ENCODE measurements at regions not wholly inside any gene's neighbourhood (a gene's known extent, or its start where the extent isn't known, plus 50 kb on each side); places are given as distances from the start of the nearest gene placed in this dataset.

GRCh38 chr3:11953350-11953749 lies 50.8 kb upstream of the SYN2 start:
- Histone ChIP-seq H2AFZ (ENCODE audit: low read length) (no peak overlapping the region), H3K79me2 (ENCODE audit: insufficient read depth, low read length) (no peaks in the 10 kb centered on the region), H3K4me2 (ENCODE audit: low read depth, low read length, poor library complexity, severe bottlenecking) (no peak overlapping the region), H4K20me1 (ENCODE audit: insufficient read depth, low read length, poor library complexity, severe bottlenecking) (no peaks in the 10 kb centered on the region), H3K9ac (ENCODE audit: low read depth, low read length, poor library complexity, severe bottlenecking) (no peak overlapping the region), H3K27me3 (ENCODE audit: insufficient read depth, low read length, poor library complexity, severe bottlenecking) (no peaks in the 10 kb centered on the region), H3K4me3 (ENCODE audit: low read length, poor library complexity, severe bottlenecking) (no peak overlapping the region), H3K9me2 (replicated peaks; ENCODE audit: low read depth, low read length) (no peaks in the 10 kb centered on the region), H3F3A (ENCODE audit: low read depth) (no peaks in the 10 kb centered on the region), H3K4me1 (ENCODE audit: insufficient read depth, low read length, poor library complexity, severe bottlenecking) (no peaks in the 10 kb centered on the region), H3K36me3 (ENCODE audit: insufficient read depth, low read length) (no peaks in the 10 kb centered on the region), H3K9me3 (ENCODE audit: insufficient read depth, low read depth, low read length) (no peaks in the 10 kb centered on the region)
- TF ChIP-seq EZH2phosphoT487 (IDR thresholded peaks at IDR 0.05; ENCODE audit: borderline replicate concordance) (no peak), CTCF (conservative IDR thresholded peaks at IDR 0.05; ENCODE audit: low read length) (no peak)

DNA sequence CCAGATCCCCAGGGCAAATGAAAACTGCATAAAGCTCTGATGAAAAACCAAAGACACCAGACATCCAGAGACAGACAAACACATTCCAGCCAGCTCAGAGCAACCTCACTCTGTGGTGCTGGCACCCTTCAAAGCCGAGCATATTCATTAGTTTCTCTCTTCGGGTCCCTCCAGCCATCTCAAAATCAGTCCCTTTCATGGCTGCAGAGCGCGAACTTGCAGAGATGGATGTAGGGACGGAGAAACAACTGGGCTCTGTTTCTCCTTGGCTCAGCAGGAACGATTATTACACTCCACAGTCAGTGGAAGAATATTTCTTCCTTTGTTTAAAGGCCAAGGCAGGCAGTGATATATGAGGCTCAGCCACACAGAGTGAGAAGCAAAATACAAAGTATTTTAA lies 50.4 kb upstream of the SYN2 start:
- Histone ChIP-seq H3K27me3 (ENCODE audit: insufficient read depth, low read length, poor library complexity, severe bottlenecking) (no peaks in the 10 kb centered on the region), H4K20me1 (ENCODE audit: insufficient read depth, low read length, poor library complexity, severe bottlenecking) (no peaks in the 10 kb centered on the region), H3K9me2 (replicated peaks; ENCODE audit: low read depth, low read length) (no peaks in the 10 kb centered on the region), H3F3A (ENCODE audit: low read depth) (no peaks in the 10 kb centered on the region), H3K4me1 (ENCODE audit: insufficient read depth, low read length, poor library complexity, severe bottlenecking) (no peaks in the 10 kb centered on the region), H2AFZ (ENCODE audit: low read length) (no peak overlapping the region), H3K4me3 (ENCODE audit: low read length, poor library complexity, severe bottlenecking) (no peak overlapping the region), H3K9ac (ENCODE audit: low read depth, low read length, poor library complexity, severe bottlenecking) (no peak overlapping the region), H3K36me3 (ENCODE audit: insufficient read depth, low read length) (no peaks in the 10 kb centered on the region), H3K9me3 (ENCODE audit: insufficient read depth, low read depth, low read length) (no peaks in the 10 kb centered on the region), H3K79me2 (ENCODE audit: insufficient read depth, low read length) (no peaks in the 10 kb centered on the region), H3K4me2 (ENCODE audit: low read depth, low read length, poor library complexity, severe bottlenecking) (no peak overlapping the region)
- TF ChIP-seq EZH2phosphoT487 (IDR thresholded peaks at IDR 0.05; ENCODE audit: borderline replicate concordance), result no peak
- TF ChIP-seq CTCF (conservative IDR thresholded peaks at IDR 0.05; ENCODE audit: low read length), result no peak

GRCh38 chr3:11954312-11954934 lies 49.8 kb upstream of the SYN2 start:
- no peak overlapping the region for H3K9ac ChIP-seq (ENCODE audit: low read depth, low read length, poor library complexity, severe bottlenecking)
- no peaks in the 10 kb centered on the region for H3K27me3 ChIP-seq (ENCODE audit: insufficient read depth, low read length, poor library complexity, severe bottlenecking)
- H3K4me1 ChIP-seq (ENCODE audit: insufficient read depth, low read length, poor library complexity, severe bottlenecking), result no peaks in the 10 kb centered on the region
- no peaks in the 10 kb centered on the region for H3F3A ChIP-seq (ENCODE audit: low read depth)
- H3K79me2 ChIP-seq (ENCODE audit: insufficient read depth, low read length), result no peaks in the 10 kb centered on the region
- no peak for TF ChIP-seq EZH2phosphoT487 (IDR thresholded peaks at IDR 0.05; ENCODE audit: borderline replicate concordance)
- TF ChIP-seq CTCF (conservative IDR thresholded peaks at IDR 0.05; ENCODE audit: low read length), result no peak
- H4K20me1 ChIP-seq (ENCODE audit: insufficient read depth, low read length, poor library complexity, severe bottlenecking), result no peaks in the 10 kb centered on the region
- no peak overlapping the region for H2AFZ ChIP-seq (ENCODE audit: low read length)
- no peaks in the 10 kb centered on the region for H3K9me3 ChIP-seq (ENCODE audit: insufficient read depth, low read depth, low read length)
- no peak overlapping the region for H3K4me3 ChIP-seq (ENCODE audit: low read length, poor library complexity, severe bottlenecking)
- H3K36me3 ChIP-seq (ENCODE audit: insufficient read depth, low read length), result no peaks in the 10 kb centered on the region
- no peak overlapping the region for H3K4me2 ChIP-seq (ENCODE audit: low read depth, low read length, poor library complexity, severe bottlenecking)
- H3K9me2 ChIP-seq (replicated peaks; ENCODE audit: low read depth, low read length), result no peaks in the 10 kb centered on the region
